ENCODE measurements at regions not wholly inside any gene's neighbourhood (a gene's known extent, or its start where the extent isn't known, plus 50 kb on each side); places are given as distances from the start of the nearest gene placed in this dataset.

DNA sequence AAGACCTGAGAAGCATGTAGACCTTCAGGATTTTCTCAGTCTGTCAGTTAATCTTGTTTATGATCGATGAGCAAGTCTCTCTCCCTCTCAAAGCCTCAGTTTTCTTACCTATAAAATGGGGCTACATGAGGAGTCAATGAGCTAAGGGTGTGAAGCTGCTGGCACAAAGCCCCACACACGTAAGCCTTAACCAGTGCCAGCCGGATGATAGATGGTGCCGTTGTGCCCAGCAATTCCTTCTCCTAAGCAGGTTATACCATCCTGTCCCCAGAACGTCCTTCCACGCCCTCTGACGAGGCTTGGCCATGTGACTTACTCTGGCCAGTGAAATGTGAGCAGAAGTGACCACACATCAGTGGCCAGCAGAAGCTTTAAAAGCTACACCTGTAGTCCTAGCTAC is 179.0 kb downstream of the C9orf50 start:
- TF ChIP-seq, protein P1, sequence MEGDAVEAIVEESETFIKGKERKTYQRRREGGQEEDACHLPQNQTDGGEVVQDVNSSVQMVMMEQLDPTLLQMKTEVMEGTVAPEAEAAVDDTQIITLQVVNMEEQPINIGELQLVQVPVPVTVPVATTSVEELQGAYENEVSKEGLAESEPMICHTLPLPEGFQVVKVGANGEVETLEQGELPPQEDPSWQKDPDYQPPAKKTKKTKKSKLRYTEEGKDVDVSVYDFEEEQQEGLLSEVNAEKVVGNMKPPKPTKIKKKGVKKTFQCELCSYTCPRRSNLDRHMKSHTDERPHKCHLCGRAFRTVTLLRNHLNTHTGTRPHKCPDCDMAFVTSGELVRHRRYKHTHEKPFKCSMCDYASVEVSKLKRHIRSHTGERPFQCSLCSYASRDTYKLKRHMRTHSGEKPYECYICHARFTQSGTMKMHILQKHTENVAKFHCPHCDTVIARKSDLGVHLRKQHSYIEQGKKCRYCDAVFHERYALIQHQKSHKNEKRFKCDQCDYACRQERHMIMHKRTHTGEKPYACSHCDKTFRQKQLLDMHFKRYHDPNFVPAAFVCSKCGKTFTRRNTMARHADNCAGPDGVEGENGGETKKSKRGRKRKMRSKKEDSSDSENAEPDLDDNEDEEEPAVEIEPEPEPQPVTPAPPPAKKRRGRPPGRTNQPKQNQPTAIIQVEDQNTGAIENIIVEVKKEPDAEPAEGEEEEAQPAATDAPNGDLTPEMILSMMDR (conservative IDR thresholded peaks at IDR 0.05): no peak
- H3K27me3 Mint-ChIP-seq (ENCODE audit: low read depth): peaks cover 46% of the 10 kb centered on the region

DNA sequence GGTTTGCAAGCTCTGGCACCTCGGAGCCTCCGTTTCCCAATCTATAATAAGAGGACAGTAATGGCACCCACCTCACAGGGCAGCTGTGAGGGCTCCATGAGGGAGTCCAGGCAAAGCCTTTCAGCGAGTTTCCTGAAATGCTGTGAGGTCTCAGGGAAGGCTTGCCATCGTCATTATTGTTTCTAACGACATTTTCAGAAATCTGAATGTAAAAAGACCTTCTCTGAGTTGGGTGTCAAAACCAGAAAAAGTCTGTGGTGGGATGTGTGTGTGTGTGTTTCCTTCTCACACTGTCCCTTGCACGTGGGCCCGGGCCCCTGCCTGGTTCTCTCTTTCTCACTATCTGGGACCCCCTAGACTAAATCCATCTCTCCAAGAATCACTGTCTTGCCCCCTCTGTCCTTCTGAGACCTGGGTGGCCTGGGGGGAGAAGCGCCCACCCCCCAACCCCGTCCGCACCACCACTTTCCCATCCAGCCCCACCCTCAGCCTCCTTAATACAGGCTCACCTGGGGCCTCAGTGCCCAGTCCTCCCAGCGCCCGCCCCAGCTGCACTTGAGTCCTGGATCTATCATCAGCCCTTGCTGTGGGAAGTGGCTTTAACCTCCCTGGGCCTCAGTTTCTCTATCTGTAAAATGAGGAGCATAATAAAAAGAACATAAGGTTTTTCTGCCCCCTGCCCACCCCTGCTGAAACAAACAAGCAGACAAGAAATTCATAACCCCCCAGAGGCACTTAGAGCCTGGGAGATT is 180.3 kb downstream of the C9orf50 start:
- Mint-ChIP-seq H3K4me3 (peak overlapping the region; percentile 61), H3K27me3 (ENCODE audit: low read depth) (peaks cover 56% of the 10 kb centered on the region), H3K4me1 (peaks cover 31% of the 10 kb centered on the region), H3K27ac (ENCODE audit: unreplicated experiment) (no peak overlapping the region), H3K9me3 (no peaks in the 10 kb centered on the region), H3K36me3 (ENCODE audit: low read depth) (no peaks in the 10 kb centered on the region)
- DNase-seq (ENCODE audit: low read depth, low spot score): no peak
- TF ChIP-seq, protein P1 (conservative IDR thresholded peaks at IDR 0.05): no peak

More for the DNA sequence above, 179.0 kb downstream of the C9orf50 start:
- no peak overlapping the region for H3K4me3 Mint-ChIP-seq
- no peak overlapping the region for H3K27ac Mint-ChIP-seq (ENCODE audit: unreplicated experiment)
- no peaks in the 10 kb centered on the region for H3K9me3 Mint-ChIP-seq
- H3K4me1 Mint-ChIP-seq: peaks cover 31% of the 10 kb centered on the region
- H3K36me3 Mint-ChIP-seq (ENCODE audit: low read depth): no peaks in the 10 kb centered on the region
- DNase-seq (ENCODE audit: low read depth, low spot score): no peak

DNA sequence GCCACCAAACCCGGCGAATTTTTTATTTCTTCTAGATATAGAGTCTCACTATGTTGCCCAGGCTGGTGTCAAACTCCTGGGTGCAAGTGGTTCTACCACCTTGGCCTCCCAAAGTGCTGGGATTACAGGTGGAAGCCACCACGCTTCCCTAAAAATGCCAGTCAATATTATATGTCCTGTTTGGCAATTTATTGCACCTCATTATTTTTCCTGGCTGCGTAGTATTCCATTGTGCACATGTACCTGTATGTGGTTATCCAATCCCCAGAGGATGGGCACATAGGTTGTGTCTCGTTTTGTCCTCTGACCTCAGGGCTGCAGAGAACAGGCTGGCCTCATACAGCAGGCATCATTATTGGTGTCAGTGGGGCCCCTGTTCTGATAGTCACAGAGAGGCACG is 181.7 kb downstream of the C9orf50 start:
- H3K27ac Mint-ChIP-seq (ENCODE audit: unreplicated experiment): no peak overlapping the region
- DNase-seq (ENCODE audit: low read depth, low spot score): no peak
- H3K36me3 Mint-ChIP-seq (ENCODE audit: low read depth): no peaks in the 10 kb centered on the region
- H3K4me1 Mint-ChIP-seq: peaks cover 31% of the 10 kb centered on the region
- H3K9me3 Mint-ChIP-seq: no peaks in the 10 kb centered on the region
- H3K27me3 Mint-ChIP-seq (ENCODE audit: low read depth): peaks cover 62% of the 10 kb centered on the region
- TF ChIP-seq, protein P1 (conservative IDR thresholded peaks at IDR 0.05): no peak
- H3K4me3 Mint-ChIP-seq: peak overlapping the region; percentile 67

DNA sequence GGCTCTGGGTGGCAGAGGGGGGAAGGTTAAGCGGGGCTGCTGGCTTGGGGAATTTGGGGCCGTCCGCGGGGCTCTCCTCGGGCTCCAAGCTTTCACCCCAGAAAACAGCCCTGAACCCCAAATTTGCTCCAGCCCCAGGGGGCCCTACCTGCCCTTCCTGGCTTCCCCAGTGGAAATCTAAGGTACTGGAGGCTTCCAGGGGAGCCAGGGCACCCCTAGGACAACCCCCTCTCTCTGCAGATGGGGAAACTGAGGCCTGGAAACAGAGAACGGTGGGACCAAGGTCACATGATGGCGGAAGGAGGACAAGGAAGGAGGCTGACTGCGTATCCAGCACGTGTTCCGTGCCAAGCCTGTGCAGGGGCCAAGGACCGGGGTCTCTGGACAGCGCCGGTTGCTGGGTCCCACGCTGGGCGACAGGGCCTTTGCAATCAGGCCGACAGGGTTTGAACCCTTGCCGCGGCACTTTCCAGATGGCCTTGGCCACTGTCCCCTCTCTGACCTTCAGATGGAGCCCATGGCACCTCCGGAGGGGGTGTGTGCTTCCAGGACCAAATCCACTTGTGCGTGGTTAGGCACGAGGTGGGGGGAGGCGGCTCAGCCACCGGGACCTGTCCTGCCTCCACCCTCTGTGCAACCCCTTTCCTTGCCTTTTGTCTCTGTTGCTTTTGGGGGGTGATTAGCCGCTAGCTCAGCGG is 183.1 kb downstream of the C9orf50 start:
- H3K27me3 Mint-ChIP-seq (ENCODE audit: low read depth): peaks cover 59% of the 10 kb centered on the region
- TF ChIP-seq, protein P1 (conservative IDR thresholded peaks at IDR 0.05): no peak
- no peaks in the 10 kb centered on the region for H3K9me3 Mint-ChIP-seq
- H3K4me1 Mint-ChIP-seq: peaks cover 28% of the 10 kb centered on the region
- H3K27ac Mint-ChIP-seq (ENCODE audit: unreplicated experiment): no peak overlapping the region
- H3K4me3 Mint-ChIP-seq: peak overlapping the region; percentile 65
- no peak for DNase-seq (ENCODE audit: low read depth, low spot score)
- H3K36me3 Mint-ChIP-seq (ENCODE audit: low read depth): no peaks in the 10 kb centered on the region

DNA sequence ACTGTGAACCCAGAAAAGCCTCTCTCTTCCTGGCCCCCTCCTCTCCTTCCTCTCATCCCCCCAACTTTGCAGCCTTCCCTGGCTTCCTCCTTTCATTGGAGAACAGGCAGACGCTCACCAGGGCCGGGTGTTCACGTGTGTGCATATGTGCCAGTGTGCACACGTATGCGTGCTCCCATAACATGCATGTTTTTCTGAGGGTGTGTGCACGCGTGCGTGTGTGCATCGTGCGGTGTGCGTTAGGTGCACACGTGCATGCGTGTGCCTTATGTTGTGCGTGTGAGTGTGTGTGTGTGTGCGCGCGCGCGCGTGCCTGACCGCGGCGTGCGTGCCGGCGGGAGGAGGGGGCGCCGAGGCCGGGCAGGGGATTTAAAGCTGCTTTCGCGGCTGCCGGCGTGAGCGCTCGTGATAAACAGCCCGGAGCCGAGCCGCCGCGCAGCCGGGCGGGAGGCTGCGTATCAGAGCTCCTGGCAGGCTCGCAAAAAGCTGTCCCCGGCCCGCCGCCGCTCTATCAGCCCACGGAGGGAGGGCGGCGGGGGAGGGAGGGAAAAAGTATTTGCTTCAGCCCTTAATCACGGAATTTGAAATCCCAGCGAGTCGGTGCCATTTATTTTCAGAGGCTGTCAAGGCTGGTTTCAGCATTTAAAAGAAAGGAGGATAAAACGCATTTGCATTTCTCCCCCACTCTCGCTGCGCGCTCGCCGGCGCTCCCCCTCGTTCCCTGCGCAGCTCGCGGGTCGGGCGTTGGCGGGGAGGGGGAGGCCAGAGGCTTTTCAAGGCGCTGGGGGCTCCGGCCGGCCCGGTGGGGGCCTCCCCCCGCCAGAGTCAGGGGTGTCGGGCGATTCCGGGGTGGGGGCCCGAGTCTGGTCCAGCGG is 183.9 kb downstream of the C9orf50 start:
- Mint-ChIP-seq H3K27me3 (ENCODE audit: low read depth) (peaks cover 57% of the 10 kb centered on the region), H3K9me3 (no peaks in the 10 kb centered on the region), H3K27ac (ENCODE audit: unreplicated experiment) (peak overlapping the region; percentile 29), H3K4me1 (peaks cover 30% of the 10 kb centered on the region), H3K36me3 (ENCODE audit: low read depth) (no peaks in the 10 kb centered on the region), H3K4me3 (peak overlapping the region; percentile 81)
- TF ChIP-seq, protein P1 (conservative IDR thresholded peaks at IDR 0.05): no peak
- DNase-seq (ENCODE audit: low read depth, low spot score): no peak
